ENCODE measurements at regions not wholly inside any gene's neighbourhood (a gene's known extent, or its start where the extent isn't known, plus 50 kb on each side); places are given as distances from the start of the nearest gene placed in this dataset.

DNA sequence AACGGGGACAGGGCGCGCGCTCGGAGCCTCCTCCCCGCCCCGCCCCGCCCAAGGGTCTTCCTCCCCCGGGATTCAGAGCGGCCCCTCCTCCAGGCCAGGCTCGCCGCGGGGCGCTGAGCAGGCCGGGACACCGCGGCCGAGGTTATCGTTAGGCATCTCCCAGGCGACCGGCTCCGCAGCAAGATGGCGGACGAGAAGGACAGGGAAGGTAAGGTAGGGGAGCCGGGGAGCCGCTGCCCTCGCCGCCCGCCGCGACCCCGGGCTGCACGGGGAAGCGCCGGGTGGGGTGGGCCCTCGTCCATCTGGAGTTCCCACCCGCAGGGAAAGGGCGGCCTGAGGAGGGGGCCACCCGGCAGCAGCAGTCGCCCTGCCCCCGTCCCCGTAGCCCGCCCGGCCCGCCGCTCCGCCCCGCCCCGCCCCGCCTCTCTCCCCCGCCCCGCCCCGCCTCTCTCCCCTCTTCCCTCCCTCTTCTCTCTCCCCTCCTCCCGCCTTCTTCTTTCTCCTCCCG lies 105.9 kb upstream of the HNRNPU start:
- H3K36me3 ChIP-seq (replicated peaks; ENCODE audit: insufficient read depth, low read depth): no peaks in the 10 kb centered on the region
- no peaks in the 10 kb centered on the region for H3K9me3 ChIP-seq (ENCODE audit: low read depth)
- H2AFZ ChIP-seq: peak overlapping the region; percentile 46
- 2% methylated on average over 10 of the region's 55 CpGs for whole genome bisulfite sequencing (ENCODE audit: low lambda C conversion rate, missing lambda C conversion rate)
- peaks cover 21% of the 10 kb centered on the region for H3K4me1 ChIP-seq (ENCODE audit: insufficient read depth)
- no peaks in the 10 kb centered on the region for H3K27me3 ChIP-seq
- DNase-seq (ENCODE audit: low spot score): peak; percentile 86
- H3K79me2 ChIP-seq: peaks cover 14% of the 10 kb centered on the region
- peak overlapping the region; percentile 98 for H3K27ac ChIP-seq
- TF ChIP-seq, protein P1, sequence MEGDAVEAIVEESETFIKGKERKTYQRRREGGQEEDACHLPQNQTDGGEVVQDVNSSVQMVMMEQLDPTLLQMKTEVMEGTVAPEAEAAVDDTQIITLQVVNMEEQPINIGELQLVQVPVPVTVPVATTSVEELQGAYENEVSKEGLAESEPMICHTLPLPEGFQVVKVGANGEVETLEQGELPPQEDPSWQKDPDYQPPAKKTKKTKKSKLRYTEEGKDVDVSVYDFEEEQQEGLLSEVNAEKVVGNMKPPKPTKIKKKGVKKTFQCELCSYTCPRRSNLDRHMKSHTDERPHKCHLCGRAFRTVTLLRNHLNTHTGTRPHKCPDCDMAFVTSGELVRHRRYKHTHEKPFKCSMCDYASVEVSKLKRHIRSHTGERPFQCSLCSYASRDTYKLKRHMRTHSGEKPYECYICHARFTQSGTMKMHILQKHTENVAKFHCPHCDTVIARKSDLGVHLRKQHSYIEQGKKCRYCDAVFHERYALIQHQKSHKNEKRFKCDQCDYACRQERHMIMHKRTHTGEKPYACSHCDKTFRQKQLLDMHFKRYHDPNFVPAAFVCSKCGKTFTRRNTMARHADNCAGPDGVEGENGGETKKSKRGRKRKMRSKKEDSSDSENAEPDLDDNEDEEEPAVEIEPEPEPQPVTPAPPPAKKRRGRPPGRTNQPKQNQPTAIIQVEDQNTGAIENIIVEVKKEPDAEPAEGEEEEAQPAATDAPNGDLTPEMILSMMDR (IDR thresholded peaks at IDR 0.05; ENCODE audit: poor library complexity): no peak
- TF ChIP-seq EZH2phosphoT487 (IDR thresholded peaks at IDR 0.05; ENCODE audit: low read depth, severe bottlenecking, unreplicated experiment): no peak
- no peak for TF ChIP-seq EZH2 (IDR thresholded peaks at IDR 0.05; ENCODE audit: borderline replicate concordance)
- no peaks in the 10 kb centered on the region for H3K9me2 ChIP-seq (replicated peaks; ENCODE audit: insufficient read depth)
- H3K4me3 ChIP-seq: peak overlapping the region; percentile 58
- peak overlapping the region; percentile 82 for H3K4me2 ChIP-seq
- no peaks in the 10 kb centered on the region for H4K20me1 ChIP-seq (ENCODE audit: insufficient read depth, poor library complexity, severe bottlenecking)

GRCh38 chr1:244969355-244970235 lies 105.3 kb upstream of the HNRNPU start:
- Histone ChIP-seq H3K27me3 (no peaks in the 10 kb centered on the region), H3K9me3 (ENCODE audit: low read depth) (no peaks in the 10 kb centered on the region), H3K4me2 (peak overlapping the region; percentile 82), H3K27ac (peak overlapping the region; percentile 98), H4K20me1 (ENCODE audit: insufficient read depth, poor library complexity, severe bottlenecking) (no peaks in the 10 kb centered on the region), H3K9me2 (replicated peaks; ENCODE audit: insufficient read depth) (no peaks in the 10 kb centered on the region), H3K79me2 (peaks cover 14% of the 10 kb centered on the region), H2AFZ (peak overlapping the region; percentile 46), H3K4me1 (ENCODE audit: insufficient read depth) (peaks cover 28% of the 10 kb centered on the region), H3K36me3 (replicated peaks; ENCODE audit: insufficient read depth, low read depth) (no peaks in the 10 kb centered on the region), H3K4me3 (peak overlapping the region; percentile 58)
- peak; percentile 85 for DNase-seq (ENCODE audit: low spot score)
- TF ChIP-seq EZH2phosphoT487 (IDR thresholded peaks at IDR 0.05; ENCODE audit: low read depth, severe bottlenecking, unreplicated experiment) (no peak), EZH2 (IDR thresholded peaks at IDR 0.05; ENCODE audit: borderline replicate concordance) (no peak)
- TF ChIP-seq, protein P1 (IDR thresholded peaks at IDR 0.05; ENCODE audit: poor library complexity): no peak
- 5% methylated on average over 46 of the region's 54 CpGs for WGBS (ENCODE audit: low lambda C conversion rate, missing lambda C conversion rate)

- no peaks in the 10 kb centered on the region for H3K36me3 ChIP-seq (replicated peaks; ENCODE audit: insufficient read depth, low read depth)
- H3K4me2 ChIP-seq: peak overlapping the region; percentile 82
- H3K27me3 ChIP-seq: no peaks in the 10 kb centered on the region
- no peak for DNase-seq (ENCODE audit: low spot score)
- WGBS (ENCODE audit: low lambda C conversion rate, missing lambda C conversion rate): 37% methylated on average over 4 of the region's 4 CpGs
- peak overlapping the region; percentile 98 for H3K27ac ChIP-seq
- peaks cover 14% of the 10 kb centered on the region for H3K79me2 ChIP-seq
- H2AFZ ChIP-seq: peak overlapping the region; percentile 46
- H3K9me3 ChIP-seq (ENCODE audit: low read depth): no peaks in the 10 kb centered on the region
- H3K4me1 ChIP-seq (ENCODE audit: insufficient read depth): peaks cover 32% of the 10 kb centered on the region
- peak overlapping the region; percentile 58 for H3K4me3 ChIP-seq
- no peaks in the 10 kb centered on the region for H4K20me1 ChIP-seq (ENCODE audit: insufficient read depth, poor library complexity, severe bottlenecking)
- TF ChIP-seq EZH2 (IDR thresholded peaks at IDR 0.05; ENCODE audit: borderline replicate concordance): no peak
- TF ChIP-seq, protein P1 (IDR thresholded peaks at IDR 0.05; ENCODE audit: poor library complexity): no peak
- no peak for TF ChIP-seq EZH2phosphoT487 (IDR thresholded peaks at IDR 0.05; ENCODE audit: low read depth, severe bottlenecking, unreplicated experiment)
- no peaks in the 10 kb centered on the region for H3K9me2 ChIP-seq (replicated peaks; ENCODE audit: insufficient read depth)
Measured at GRCh38 chr1:244968881-244969280, 104.5 kb upstream of the HNRNPU start.

Data from hepatocyte (in vitro differentiated cells).